ENCODE measurements at regions not wholly inside any gene's neighbourhood (a gene's known extent, or its start where the extent isn't known, plus 50 kb on each side); places are given as distances from the start of the nearest gene placed in this dataset.
"Not testable (repeated sequence)": the region's sequence is repeated elsewhere in the genome, so short reads cannot be mapped to it uniquely, and the experiment has no call there.

DNA sequence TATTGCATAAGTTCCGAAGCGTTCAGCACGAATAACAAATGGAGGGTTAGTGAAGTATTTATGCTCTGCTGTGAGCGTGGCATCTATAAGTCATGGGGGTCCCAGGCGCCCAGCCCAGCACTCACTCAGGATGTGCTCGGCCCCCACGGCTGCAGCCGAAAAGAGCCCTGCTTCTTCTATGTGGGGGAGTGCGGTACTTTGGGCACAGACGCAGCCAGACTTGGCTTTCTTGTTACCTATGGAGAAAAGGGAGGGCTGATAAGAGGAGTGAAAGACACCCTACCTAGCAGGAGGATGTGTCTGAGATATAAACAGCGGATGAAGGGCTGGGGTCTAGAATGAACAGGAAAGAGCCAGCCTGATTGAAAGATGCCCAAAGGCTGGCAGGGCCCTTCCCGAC lies 51.4 kb downstream of the MRPL36 start:
- no peak for DNase-seq

DNA sequence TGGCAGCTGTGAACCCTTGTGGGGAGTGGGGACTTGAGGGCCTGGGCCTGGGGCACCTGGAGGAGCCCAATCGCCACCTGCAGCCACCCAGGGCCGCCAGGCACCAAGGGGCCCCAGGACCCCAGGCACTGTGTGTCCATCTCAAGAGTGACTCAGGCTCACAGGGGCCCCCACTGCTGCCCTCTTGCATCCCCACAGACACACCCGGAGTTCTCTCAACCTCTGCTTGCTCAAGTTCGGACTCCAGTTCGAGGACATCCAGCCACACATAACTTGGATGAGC lies 51.9 kb downstream of the MRPL36 start:
- DNase-seq = no peak

DNA sequence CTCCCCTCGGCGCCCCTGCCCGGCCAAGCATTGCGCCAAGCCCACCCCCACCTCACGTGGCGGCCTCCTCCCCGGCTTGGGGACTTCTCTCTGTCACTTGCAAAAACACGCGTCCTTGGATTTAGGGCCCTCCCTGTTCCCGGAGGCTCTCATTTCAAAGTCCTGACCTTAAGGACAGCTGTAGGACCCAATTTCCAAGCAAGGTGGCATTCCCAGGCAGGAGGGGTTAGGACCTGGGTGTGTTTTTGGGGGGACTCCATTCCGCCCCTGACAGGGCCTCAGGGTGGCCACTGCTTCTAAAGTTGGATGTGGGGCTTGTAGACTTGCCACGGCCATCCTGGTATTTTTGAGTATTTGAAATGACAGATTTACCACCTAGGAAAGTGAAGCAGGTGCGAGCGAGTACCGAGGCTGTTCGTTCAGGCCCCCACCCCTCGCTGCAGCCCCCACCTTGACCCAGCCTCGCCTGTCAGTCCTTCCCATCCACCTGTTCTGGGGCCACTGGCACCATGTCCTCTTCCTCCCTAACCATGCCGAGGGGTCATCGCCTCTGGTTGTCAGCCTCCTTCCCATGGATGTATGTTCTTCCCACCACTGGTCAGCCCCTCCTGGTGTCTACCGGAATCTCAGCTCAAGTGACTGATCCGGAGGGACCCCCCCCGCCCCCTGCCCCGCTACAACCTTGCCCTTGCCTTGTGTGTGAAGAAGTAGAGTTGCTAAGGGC lies 52.4 kb downstream of the MRPL36 start:
- DNase-seq = no peak

GRCh38 chr5:1746371-1747078 lies 53.1 kb downstream of the MRPL36 start:
- DNase-seq = no peak

- DNase-seq = no peak
These were observed 53.8 kb downstream of the MRPL36 start for GRCh38 chr5:1745796-1746370.

- no peak for DNase-seq
These were observed 54.4 kb downstream of the MRPL36 start for GRCh38 chr5:1745123-1745795.

GRCh38 chr5:1744393-1745122 lies 55.1 kb downstream of the MRPL36 start:
- DNase-seq = no peak

- DNase-seq = no peak
These were observed 55.9 kb downstream of the MRPL36 start for GRCh38 chr5:1743769-1744085.

DNA sequence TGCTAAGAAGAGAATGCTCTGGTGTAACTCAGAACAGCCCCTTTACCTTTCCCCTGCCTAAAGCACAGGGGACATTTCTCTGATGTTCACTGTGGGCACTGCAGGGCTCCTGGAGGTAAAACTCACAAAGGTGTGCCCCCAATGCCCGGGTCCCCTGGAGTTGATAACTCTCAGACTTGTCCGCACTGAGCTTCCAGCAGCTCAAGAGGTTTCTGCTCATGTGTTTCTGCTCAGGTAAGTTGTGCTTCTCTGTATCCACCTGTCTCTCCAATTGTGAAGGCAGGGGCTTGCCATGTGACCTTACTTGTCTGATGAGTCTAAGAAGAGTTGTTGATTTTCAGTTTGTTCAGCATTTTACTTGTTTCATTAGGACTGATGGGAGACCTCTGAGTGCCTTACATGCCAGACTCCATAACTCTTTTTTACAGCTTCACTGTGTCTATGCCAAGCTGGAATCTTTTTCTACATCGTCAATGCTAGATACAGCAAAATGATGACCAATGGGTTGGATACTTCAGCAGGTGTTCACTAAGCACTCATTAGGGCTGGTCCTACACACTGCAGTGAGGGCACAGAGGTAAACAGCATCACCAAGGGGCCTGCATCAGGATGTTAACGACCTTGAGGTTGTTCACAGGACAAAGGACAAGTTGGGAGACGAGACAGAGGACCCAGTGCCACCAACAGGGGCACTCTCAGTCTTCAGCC lies 56.4 kb downstream of the MRPL36 start:
- DNase-seq = no peak

DNA sequence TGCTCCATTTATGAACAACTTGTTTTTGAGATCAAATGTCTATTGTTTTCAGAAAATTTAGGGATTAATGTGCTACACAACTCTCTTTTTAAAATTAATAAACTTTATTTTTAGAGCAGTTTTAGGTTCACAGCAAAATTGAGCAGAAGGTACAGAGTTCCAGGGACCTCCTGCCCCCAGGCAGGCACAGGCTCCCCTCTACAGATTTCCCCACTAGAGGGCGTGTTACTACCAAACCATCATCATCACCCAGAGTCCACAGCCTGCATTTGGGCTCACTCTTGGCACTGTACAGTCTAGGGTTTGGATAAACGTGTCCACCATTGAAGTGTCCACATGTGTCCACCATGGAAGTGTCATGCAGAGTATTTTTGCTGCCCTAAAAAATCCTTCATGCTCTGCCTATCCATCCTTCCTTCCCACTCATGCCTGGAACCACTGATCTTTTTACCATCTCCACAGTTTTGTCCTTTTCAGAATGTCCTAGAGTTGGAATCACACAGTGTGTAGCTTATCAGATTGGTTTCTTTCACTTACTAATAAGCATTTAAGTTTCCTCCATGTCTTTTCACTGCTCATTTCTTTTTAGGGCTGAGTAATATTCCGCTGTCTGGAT lies 61.7 kb downstream of the MRPL36 start:
- no peak for DNase-seq

- DNase-seq = no peak
These were observed 62.5 kb downstream of the MRPL36 start for GRCh38 chr5:1736889-1737711.

DNA sequence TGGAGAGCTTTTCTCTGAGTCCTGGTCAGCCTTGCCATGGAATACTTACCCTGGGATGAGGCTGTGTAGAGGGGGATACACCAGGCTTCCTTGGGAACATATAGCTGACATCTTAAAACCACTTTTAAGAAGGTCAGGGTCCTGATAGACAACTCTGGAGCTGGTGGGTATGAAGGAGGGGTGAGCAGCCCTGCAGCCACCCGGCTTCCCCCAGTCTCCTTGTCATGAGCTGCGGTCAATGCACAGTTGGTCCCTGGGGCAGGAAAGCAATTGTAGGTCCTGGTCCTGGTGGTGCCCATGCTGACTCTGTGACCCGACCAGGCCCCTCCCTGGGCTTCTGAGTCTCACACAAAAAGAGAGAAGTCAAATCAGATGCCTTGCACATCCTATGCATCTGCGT lies 63.6 kb downstream of the MRPL36 start:
- no peak for DNase-seq

DNA sequence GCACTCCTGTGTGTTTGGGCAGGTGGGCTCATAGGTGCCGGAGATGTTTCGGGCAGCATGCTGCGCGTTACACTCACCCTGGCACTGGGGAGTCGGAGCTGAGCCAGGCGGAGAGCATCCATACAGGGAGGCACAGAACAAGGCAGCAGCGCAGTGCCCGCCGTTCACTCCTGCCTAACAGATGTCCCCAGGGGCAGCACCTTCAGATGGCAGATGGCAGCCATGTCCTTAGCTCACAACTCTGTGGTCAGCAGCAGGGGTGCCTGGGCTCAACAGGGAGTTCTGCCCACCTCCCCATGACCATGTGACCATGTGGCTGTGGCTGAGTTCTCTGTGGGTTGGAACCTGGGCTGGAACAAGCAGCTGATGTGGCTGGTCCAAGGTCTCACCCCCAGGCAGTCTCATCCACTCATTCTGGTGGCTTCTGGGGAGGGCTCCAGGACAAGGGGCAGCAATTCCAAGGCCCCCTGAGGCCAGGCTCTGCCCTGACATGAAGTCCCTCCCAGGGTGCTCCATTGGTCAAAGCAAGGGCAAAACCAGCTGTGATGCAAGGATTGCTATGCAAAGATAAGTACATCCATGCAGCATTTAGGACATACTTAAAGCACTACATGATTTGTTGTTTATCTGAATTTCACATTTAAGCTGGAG lies 64.2 kb downstream of the MRPL36 start:
- DNase-seq = no peak

DNA sequence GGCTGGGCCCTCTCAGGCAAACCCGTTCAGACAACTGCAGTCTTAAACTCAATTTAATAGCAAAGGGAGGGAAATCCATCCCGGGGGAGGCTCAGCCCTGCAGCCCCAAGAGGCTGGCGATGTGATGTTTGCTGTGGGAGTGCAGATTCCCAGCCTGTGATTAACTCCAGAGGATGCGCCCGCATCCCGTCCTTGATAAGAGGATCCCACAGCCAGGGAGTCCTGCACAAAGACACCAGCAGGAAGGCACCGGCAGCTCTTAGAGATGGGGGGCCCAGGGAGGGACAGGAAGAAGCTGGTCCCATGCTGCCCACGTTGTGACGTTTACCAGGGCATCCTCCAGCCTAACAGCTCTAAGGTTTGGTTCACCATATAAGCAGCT lies 64.7 kb downstream of the MRPL36 start:
- DNase-seq = no peak

DNA sequence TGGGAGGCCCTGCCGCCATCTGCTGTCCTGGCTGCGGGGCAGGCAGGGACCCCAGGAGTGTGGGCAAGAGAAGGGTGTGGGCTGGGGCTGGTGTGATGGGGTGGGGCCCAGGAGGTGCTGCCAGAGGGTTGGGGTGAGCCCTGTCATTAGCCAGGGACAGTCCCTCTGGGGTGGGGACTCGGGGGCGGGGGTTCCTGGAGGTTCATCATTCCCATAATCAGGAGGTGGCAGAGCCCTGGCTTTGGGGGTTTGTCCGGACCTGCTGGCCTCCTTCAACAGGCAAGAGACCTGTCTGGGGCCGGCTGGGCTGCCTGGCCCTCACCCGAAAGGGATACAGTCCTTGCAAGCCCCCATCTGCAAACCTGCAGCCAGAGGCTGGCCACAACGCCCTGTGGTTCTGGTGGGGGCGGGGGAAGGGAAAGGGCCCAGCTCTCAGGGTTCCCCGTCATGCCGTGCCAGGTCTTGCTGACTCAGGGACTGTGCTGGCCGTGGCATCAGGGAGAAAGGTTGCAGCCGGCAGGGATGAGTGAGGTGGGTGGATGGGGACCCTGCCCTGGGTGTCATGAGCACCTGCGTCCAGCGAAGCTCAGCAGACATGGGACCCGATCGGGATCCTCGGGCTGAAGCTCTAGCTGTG lies 65.2 kb downstream of the MRPL36 start:
- DNase-seq = no peak

DNA sequence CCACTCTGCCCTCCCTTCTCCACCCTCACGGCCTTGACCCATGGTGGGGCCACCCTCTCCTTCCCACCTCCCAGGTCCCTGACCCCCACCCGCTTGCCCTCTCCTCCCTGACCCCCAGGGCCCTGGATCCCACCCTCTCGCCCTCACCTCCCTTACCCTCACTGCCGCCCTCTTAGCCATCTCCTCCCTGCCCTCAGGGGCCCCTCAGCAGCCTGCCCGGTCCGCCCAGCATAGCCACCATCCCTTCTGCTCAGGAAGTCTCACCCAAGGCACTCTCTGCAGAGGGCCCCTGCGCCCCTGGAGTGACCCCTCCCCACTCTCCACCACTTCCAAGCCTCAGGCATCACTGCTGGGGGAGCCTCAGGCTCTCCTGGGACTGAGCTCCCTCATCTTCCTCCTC lies 66.3 kb downstream of the MRPL36 start:
- DNase-seq = no peak

- DNase-seq = no peak
These were observed 66.7 kb downstream of the MRPL36 start for GRCh38 chr5:1732945-1733344.

DNA sequence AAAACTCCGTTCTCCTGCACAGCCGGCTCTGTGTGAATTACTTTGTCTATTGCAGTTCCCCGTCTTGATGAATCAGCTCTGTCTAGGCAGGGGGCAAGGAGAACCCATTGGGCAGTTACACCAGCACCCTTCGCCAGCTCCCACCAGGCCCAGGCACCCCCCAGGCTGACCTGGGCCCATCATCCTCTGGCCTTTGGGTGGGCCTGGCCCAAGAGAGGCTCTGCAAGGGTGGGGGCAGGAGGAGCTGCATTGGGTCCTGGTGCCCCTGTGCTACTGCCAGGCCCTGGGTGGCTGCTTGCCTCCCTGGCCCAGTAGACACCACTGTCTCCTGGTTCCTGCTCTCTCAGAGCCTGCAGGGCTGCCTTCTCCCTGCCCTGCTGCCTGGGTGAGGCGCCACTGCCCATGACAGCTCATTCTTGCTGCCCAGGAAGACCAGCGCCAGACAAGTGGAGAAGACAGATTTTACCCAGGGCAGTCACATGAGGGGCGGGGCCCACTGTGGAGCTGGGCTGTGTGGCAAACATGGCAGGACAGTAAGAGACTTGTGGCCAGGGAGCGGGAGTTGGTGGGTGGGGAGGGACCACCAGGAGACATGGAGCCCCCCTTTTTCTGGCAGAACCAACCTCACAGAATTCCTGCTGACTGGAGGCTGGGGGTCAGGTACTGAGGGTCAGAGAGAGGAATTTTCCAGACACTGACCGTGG lies 67.2 kb downstream of the MRPL36 start:
- DNase-seq = no peak

GRCh38 chr5:1731855-1732237 lies 67.8 kb downstream of the MRPL36 start:
- not testable (repeated sequence) for DNase-seq
